ENCODE measurements at regions not wholly inside any gene's neighbourhood (a gene's known extent, or its start where the extent isn't known, plus 50 kb on each side); places are given as distances from the start of the nearest gene placed in this dataset.
"Not testable (repeated sequence)": the region's sequence is repeated elsewhere in the genome, so short reads cannot be mapped to it uniquely, and the experiment has no call there.

GRCh38 chr4:123600987-123601904, 204.7 kb downstream of the SPRY1 start:
- no peak for DNase-seq (ENCODE audit: low spot score)

- DNase-seq (ENCODE audit: low spot score) = no peak
Observed at GRCh38 chr4:123602007-123602406, 205.4 kb downstream of the SPRY1 start.

- no peak for DNase-seq (ENCODE audit: low spot score)
Observed at GRCh38 chr4:123603165-123603564, 206.6 kb downstream of the SPRY1 start.

- DNase-seq (ENCODE audit: low spot score) = not testable (repeated sequence)
Observed at GRCh38 chr4:123605797-123606196, 209.2 kb downstream of the SPRY1 start.

- no peak for DNase-seq (ENCODE audit: low spot score)
Observed at GRCh38 chr4:123606336-123606735, 209.7 kb downstream of the SPRY1 start.

- no peak for DNase-seq (ENCODE audit: low spot score)
Observed at GRCh38 chr4:123606946-123607542, 210.4 kb downstream of the SPRY1 start.

GRCh38 chr4:123609829-123610228, 213.2 kb downstream of the SPRY1 start:
- no peak for DNase-seq (ENCODE audit: low spot score)

DNA sequence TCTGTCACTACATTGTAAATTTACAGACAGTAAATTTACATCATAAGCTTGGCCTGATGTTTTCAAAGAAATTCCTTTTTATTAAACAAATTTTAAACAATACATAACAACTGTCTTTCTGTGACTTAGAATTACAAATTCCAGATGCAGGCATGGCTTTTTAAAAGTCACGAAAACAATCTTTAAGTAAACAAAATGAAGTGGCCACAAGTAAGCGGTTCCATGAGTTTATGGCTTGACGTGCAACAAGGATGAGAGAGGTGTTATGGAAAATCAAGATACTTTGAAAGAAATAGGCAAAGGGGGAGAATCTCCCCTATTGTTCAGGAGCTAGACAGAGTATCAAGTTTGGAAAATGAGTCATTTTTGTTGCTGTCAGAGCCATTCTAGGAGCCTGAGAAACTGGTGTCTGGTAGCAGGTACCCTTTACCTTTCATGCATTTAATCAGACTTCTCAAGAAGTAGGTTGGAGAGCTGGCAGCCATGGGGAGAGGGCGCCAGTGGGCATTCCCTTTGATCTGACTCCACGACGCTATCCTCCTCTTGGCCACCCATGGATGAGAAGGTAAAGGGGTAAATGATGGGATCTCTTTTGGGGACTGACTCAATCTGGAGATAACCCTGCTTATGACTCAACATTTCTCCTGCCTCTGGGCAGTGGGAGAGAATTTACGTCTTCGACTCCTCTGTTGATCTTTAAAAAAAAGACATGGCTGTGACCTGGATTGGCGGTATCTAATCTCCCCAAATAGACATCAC, 217.2 kb downstream of the SPRY1 start:
- no peak for DNase-seq (ENCODE audit: low spot score)

DNA sequence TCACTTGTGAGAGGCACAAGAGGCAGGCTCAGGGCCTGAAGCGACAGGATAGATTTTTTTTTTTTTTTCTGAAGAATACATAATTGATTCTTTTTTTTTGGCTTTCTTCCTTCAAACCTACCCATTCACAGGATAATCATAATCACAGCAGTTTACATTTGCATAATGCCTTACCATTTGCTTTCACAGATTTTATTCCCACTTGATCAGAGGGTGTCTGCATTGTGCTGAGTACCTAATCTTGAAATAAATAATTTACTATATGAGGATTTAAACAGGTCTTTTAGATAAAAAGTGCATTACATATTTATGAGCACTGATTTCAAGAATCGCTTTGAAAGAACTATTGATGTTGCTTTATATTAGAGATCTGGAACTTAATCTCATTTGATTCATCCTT, 219.3 kb downstream of the SPRY1 start:
- DNase-seq (ENCODE audit: low spot score) = no peak

- DNase-seq (ENCODE audit: low spot score) = peak; percentile 12
Observed at GRCh38 chr4:123616951-123617461, 220.4 kb downstream of the SPRY1 start.

DNA sequence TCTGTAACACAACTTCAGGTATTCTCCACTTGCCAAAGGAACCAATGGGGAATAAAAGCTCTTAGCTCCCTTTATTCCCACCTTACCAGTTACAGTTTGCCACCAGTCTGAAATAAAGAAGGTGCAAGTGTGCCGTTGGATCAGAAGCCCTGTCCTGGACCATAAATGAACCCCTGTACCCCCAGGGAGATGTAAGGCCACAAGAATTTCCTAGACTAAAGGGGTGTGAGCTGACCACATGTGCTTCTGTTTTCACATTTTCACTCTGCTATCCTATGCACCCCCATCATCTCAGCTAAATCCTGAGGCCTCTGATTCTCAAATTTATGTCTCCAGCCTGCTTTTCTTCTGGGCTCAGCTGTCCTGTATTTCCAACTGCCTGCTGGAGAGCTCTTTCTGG, 221.2 kb downstream of the SPRY1 start:
- no peak for DNase-seq (ENCODE audit: low spot score)

- DNase-seq (ENCODE audit: low spot score) = no peak
Observed at GRCh38 chr4:123618606-123619005, 222.0 kb downstream of the SPRY1 start.

DNA sequence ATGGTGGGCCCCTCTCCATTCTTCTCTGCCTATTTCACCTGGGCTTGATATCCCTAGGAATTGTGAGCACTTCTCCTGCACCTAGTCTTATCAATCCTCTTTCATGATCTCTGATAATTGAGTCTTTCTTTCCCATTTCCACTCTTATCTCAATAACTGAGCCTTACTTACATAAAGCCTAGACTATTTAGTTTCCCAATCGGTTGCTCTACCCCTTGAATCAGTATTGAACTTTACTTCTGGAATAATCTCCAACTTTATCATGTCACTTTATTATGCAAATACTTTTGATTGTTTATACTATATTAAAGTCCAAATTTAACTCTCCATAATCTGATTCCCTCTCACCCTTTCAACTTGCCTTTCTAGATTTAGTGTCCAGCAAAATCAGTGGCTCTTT, 222.7 kb downstream of the SPRY1 start:
- DNase-seq (ENCODE audit: low spot score) = no peak

GRCh38 chr4:123619895-123620294, 223.3 kb downstream of the SPRY1 start:
- DNase-seq (ENCODE audit: low spot score) = no peak

GRCh38 chr4:123621072-123621705, 224.6 kb downstream of the SPRY1 start:
- no peak for DNase-seq (ENCODE audit: low spot score)

- no peak for DNase-seq (ENCODE audit: low spot score)
Observed at GRCh38 chr4:123622572-123622971, 226.0 kb downstream of the SPRY1 start.

DNA sequence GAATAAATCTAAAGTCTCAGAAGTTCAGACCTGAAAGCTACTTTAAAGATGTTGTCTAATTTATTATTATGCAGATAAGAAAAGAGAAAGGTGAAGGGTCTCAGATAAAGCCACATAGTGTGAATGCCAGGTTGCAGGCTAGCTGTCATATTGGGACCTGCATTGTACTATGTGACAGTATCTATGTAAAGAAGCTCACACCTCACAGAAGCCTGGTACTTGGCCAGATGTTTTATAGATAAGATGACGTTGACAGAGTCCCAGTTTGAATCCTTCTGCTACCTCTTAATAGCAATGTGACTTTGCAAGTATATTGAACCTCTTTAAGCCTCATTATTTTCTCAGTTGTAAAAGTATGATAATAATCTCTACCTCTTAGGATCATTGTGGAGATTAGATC, 227.0 kb downstream of the SPRY1 start:
- DNase-seq (ENCODE audit: low spot score) = no peak

DNA sequence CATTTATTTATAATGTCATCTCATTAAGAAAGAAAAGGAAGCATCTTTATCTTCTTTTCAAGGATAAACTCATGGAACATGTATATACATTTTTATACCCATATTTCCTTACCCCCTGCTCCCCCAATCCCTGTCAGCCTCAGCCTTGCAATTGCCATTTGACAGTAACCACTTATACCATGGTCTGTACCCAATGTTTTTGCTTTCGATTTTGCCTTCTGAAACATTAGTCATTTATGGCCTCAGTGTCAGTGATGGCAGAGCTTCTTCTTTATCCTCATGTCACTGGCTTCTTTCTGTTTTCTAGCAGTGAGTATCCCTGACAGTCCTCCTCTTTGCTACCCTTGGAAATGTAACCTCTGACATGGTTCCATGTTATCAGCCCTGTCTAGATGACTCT, 228.4 kb downstream of the SPRY1 start:
- no peak for DNase-seq (ENCODE audit: low spot score)

- DNase-seq (ENCODE audit: low spot score) = no peak
Observed at GRCh38 chr4:123628288-123628687, 231.7 kb downstream of the SPRY1 start.

GRCh38 chr4:123631786-123632692, 235.4 kb downstream of the SPRY1 start:
- DNase-seq (ENCODE audit: low spot score) = no peak

GRCh38 chr4:123632693-123633030, 236.1 kb downstream of the SPRY1 start:
- no peak for DNase-seq (ENCODE audit: low spot score)

Measured in hepatic stellate cell (primary cell).